T-helper 2 cell treated with Interferon-gamma antibody and Interleukin-4, amounts not matched to agents 5 μg/mL and 100 μg/mL, for 36 hours (primary cell): ENCODE measurements at regions not wholly inside any gene's neighbourhood (a gene's known extent, or its start where the extent isn't known, plus 50 kb on each side); places are given as distances from the start of the nearest gene placed in this dataset.

Experiments used
- DNase-seq: peaks from one replicate; pipeline ENCODE4 v3.0.0; 2021; ENCODE audit warnings: low spot score
- H3K27ac Mint-ChIP-seq: one replicate; pipeline ENCODE4 v1.8.0; 2021; ENCODE audit warnings: mild to moderate bottlenecking, mixed read lengths
- H3K27me3 Mint-ChIP-seq: one replicate; pipeline ENCODE4 v1.8.0; 2021; ENCODE audit warnings: low read depth, mixed read lengths
- H3K36me3 Mint-ChIP-seq: one replicate; pipeline ENCODE4 v1.8.0; 2021; ENCODE audit warnings: low read depth, mixed read lengths
- H3K4me1 Mint-ChIP-seq: one replicate; pipeline ENCODE4 v1.8.0; 2021; ENCODE audit warnings: low read depth, mixed read lengths
- H3K4me3 Mint-ChIP-seq: one replicate; pipeline ENCODE4 v1.8.0; 2022; ENCODE audit warnings: mild to moderate bottlenecking, moderate library complexity, mixed read lengths
- H3K9me3 Mint-ChIP-seq: one replicate; pipeline ENCODE4 v1.8.0; 2021; ENCODE audit warnings: mixed read lengths

- no peaks in the 10 kb centered on the region for H3K36me3 Mint-ChIP-seq
- peaks cover 30% of the 10 kb centered on the region for H3K9me3 Mint-ChIP-seq
- no peaks in the 10 kb centered on the region for H3K27me3 Mint-ChIP-seq
- DNase-seq: no peak
- no peaks in the 10 kb centered on the region for H3K4me1 Mint-ChIP-seq
- no peak overlapping the region for H3K4me3 Mint-ChIP-seq
- no peak overlapping the region for H3K27ac Mint-ChIP-seq
Observed at GRCh38 chr11:22031791-22032190, 161.1 kb upstream of the ANO5 start.

GRCh38 chr11:22037505-22037904, 155.4 kb upstream of the ANO5 start:
- Mint-ChIP-seq H3K36me3 (no peaks in the 10 kb centered on the region), H3K27ac (no peak overlapping the region), H3K4me3 (no peak overlapping the region), H3K9me3 (peaks cover 3% of the 10 kb centered on the region), H3K4me1 (no peaks in the 10 kb centered on the region), H3K27me3 (no peaks in the 10 kb centered on the region)
- no peak for DNase-seq

GRCh38 chr11:22041039-22041438, 151.8 kb upstream of the ANO5 start:
- no peaks in the 10 kb centered on the region for H3K4me1 Mint-ChIP-seq
- no peak overlapping the region for H3K4me3 Mint-ChIP-seq
- H3K36me3 Mint-ChIP-seq: no peaks in the 10 kb centered on the region
- H3K9me3 Mint-ChIP-seq: peaks cover 6% of the 10 kb centered on the region
- no peaks in the 10 kb centered on the region for H3K27me3 Mint-ChIP-seq
- no peak for DNase-seq
- no peak overlapping the region for H3K27ac Mint-ChIP-seq

- Mint-ChIP-seq H3K27ac (no peak overlapping the region), H3K4me3 (no peak overlapping the region), H3K9me3 (peaks cover 13% of the 10 kb centered on the region), H3K27me3 (no peaks in the 10 kb centered on the region), H3K4me1 (no peaks in the 10 kb centered on the region), H3K36me3 (no peaks in the 10 kb centered on the region)
- DNase-seq: no peak
Observed at GRCh38 chr11:22042081-22042480, 150.8 kb upstream of the ANO5 start.

GRCh38 chr11:22044126-22044525, 148.8 kb upstream of the ANO5 start:
- no peaks in the 10 kb centered on the region for H3K36me3 Mint-ChIP-seq
- no peak overlapping the region for H3K4me3 Mint-ChIP-seq
- H3K27me3 Mint-ChIP-seq: no peaks in the 10 kb centered on the region

GRCh38 chr11:22049276-22049675, 143.6 kb upstream of the ANO5 start:
- H3K36me3 Mint-ChIP-seq: no peaks in the 10 kb centered on the region
- no peak overlapping the region for H3K27ac Mint-ChIP-seq
- H3K27me3 Mint-ChIP-seq: no peaks in the 10 kb centered on the region
- H3K9me3 Mint-ChIP-seq: peaks cover 44% of the 10 kb centered on the region
- H3K4me1 Mint-ChIP-seq: no peaks in the 10 kb centered on the region
- no peak for DNase-seq
- no peak overlapping the region for H3K4me3 Mint-ChIP-seq

More at GRCh38 chr11:22044126-22044525, 148.8 kb upstream of the ANO5 start:
- H3K4me1 Mint-ChIP-seq: no peaks in the 10 kb centered on the region
- H3K27ac Mint-ChIP-seq: no peak overlapping the region
- DNase-seq: no peak
- H3K9me3 Mint-ChIP-seq: peaks cover 19% of the 10 kb centered on the region

GRCh38 chr11:22065472-22065871, 127.4 kb upstream of the ANO5 start:
- H3K4me3 Mint-ChIP-seq: no peak overlapping the region
- H3K36me3 Mint-ChIP-seq: no peaks in the 10 kb centered on the region
- no peaks in the 10 kb centered on the region for H3K4me1 Mint-ChIP-seq
- H3K27ac Mint-ChIP-seq: no peak overlapping the region
- no peak for DNase-seq
- H3K9me3 Mint-ChIP-seq: peaks cover 29% of the 10 kb centered on the region
- no peaks in the 10 kb centered on the region for H3K27me3 Mint-ChIP-seq

GRCh38 chr11:22069844-22070243, 123.0 kb upstream of the ANO5 start:
- Mint-ChIP-seq H3K27ac (no peak overlapping the region), H3K36me3 (no peaks in the 10 kb centered on the region), H3K27me3 (no peaks in the 10 kb centered on the region), H3K4me3 (no peak overlapping the region), H3K9me3 (peaks cover 28% of the 10 kb centered on the region), H3K4me1 (no peaks in the 10 kb centered on the region)
- no peak for DNase-seq

- DNase-seq: no peak
- no peaks in the 10 kb centered on the region for H3K27me3 Mint-ChIP-seq
- no peaks in the 10 kb centered on the region for H3K36me3 Mint-ChIP-seq
- peaks cover 11% of the 10 kb centered on the region for H3K9me3 Mint-ChIP-seq
- no peaks in the 10 kb centered on the region for H3K4me1 Mint-ChIP-seq
- no peak overlapping the region for H3K4me3 Mint-ChIP-seq
- no peak overlapping the region for H3K27ac Mint-ChIP-seq
Observed at GRCh38 chr11:22076271-22076930, 116.5 kb upstream of the ANO5 start.

GRCh38 chr11:22078063-22078462, 114.8 kb upstream of the ANO5 start:
- no peak overlapping the region for H3K27ac Mint-ChIP-seq
- H3K9me3 Mint-ChIP-seq: peaks cover 12% of the 10 kb centered on the region
- H3K36me3 Mint-ChIP-seq: no peaks in the 10 kb centered on the region
- H3K27me3 Mint-ChIP-seq: no peaks in the 10 kb centered on the region
- H3K4me1 Mint-ChIP-seq: no peaks in the 10 kb centered on the region
- no peak for DNase-seq
- no peak overlapping the region for H3K4me3 Mint-ChIP-seq

GRCh38 chr11:22079133-22079872, 113.6 kb upstream of the ANO5 start:
- DNase-seq: no peak

GRCh38 chr11:22082178-22082577, 110.7 kb upstream of the ANO5 start:
- no peak for DNase-seq
- peaks cover 7% of the 10 kb centered on the region for H3K9me3 Mint-ChIP-seq
- no peaks in the 10 kb centered on the region for H3K4me1 Mint-ChIP-seq
- no peaks in the 10 kb centered on the region for H3K36me3 Mint-ChIP-seq
- no peak overlapping the region for H3K4me3 Mint-ChIP-seq
- no peaks in the 10 kb centered on the region for H3K27me3 Mint-ChIP-seq
- no peak overlapping the region for H3K27ac Mint-ChIP-seq

More at GRCh38 chr11:22079133-22079872, 113.6 kb upstream of the ANO5 start:
- Mint-ChIP-seq H3K27me3 (no peaks in the 10 kb centered on the region), H3K4me3 (no peak overlapping the region), H3K4me1 (no peaks in the 10 kb centered on the region), H3K27ac (no peak overlapping the region), H3K9me3 (peaks cover 12% of the 10 kb centered on the region), H3K36me3 (no peaks in the 10 kb centered on the region)

GRCh38 chr11:22082788-22083187, 110.1 kb upstream of the ANO5 start:
- H3K4me3 Mint-ChIP-seq: no peak overlapping the region
- H3K4me1 Mint-ChIP-seq: no peaks in the 10 kb centered on the region
- no peaks in the 10 kb centered on the region for H3K36me3 Mint-ChIP-seq
- H3K27me3 Mint-ChIP-seq: no peaks in the 10 kb centered on the region
- DNase-seq: no peak
- peaks cover 7% of the 10 kb centered on the region for H3K9me3 Mint-ChIP-seq
- no peak overlapping the region for H3K27ac Mint-ChIP-seq

- Mint-ChIP-seq H3K36me3 (no peaks in the 10 kb centered on the region), H3K9me3 (peaks cover 13% of the 10 kb centered on the region), H3K27me3 (no peaks in the 10 kb centered on the region), H3K27ac (no peak overlapping the region), H3K4me3 (no peak overlapping the region), H3K4me1 (no peaks in the 10 kb centered on the region)
- no peak for DNase-seq
Observed at GRCh38 chr11:22084056-22084455, 108.8 kb upstream of the ANO5 start.
